ENCODE measurements at regions not wholly inside any gene's neighbourhood (a gene's known extent, or its start where the extent isn't known, plus 50 kb on each side); places are given as distances from the start of the nearest gene placed in this dataset.

GRCh38 chr2:117686699-117687098 is 127.8 kb upstream of the DDX18 start:
- TF ChIP-seq CTCF (IDR thresholded peaks at IDR 0.05), result no peak
- no peak for TF ChIP-seq POLR2A (IDR thresholded peaks at IDR 0.05)

All from Peyer's patch (tissue), 4 donors.